OCI-M1 (cell line): ENCODE measurements at regions not wholly inside any gene's neighbourhood (a gene's known extent, or its start where the extent isn't known, plus 50 kb on each side); places are given as distances from the start of the nearest gene placed in this dataset.
"Not testable (repeated sequence)": the region's sequence is repeated elsewhere in the genome, so short reads cannot be mapped to it uniquely, and the experiment has no call there.

Experiments used
- DNase-seq: peaks from one replicate; lab custom pipeline; 2025; lab: John Stamatoyannopoulos, UW

DNA sequence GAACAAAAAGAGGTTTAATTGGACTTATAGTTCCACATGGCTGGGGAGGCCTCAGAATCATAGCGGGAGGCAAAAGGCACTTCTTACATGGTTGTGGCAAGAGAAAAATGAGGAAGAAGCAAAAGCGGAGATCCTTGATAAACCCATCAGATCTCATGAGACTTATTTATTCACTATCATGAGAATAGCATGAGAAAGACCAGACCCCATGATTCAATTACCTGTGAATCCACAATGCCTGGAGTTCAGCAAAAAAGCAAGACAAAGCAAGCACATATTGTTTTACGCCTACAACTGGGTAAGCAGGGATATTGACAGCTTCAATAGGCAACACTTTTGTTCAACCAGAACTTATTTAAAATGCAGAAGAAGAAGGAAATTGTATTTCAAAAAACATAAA lies 218.2 kb downstream of the RPL10L start:
- no peak for DNase-seq

DNA sequence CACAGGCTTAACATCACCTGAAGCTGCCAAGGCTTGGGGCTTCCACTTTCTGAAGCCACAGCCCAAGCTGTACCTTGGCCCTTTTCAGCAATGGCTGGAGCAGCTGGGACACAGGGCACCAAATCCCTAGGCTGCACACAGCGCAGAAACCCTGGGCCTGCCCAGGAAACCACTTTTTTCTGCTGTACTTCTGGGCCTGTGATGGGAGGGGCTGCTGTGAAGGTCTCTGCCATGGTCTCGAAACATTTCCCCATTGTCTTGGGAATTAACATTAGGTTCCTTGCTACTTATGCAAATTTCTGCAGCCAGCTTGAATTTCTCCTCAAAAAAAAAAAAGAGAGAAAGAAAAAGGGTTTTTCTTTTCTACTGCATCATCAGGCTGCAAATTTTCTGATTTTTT lies 219.1 kb downstream of the RPL10L start:
- no peak for DNase-seq

DNA sequence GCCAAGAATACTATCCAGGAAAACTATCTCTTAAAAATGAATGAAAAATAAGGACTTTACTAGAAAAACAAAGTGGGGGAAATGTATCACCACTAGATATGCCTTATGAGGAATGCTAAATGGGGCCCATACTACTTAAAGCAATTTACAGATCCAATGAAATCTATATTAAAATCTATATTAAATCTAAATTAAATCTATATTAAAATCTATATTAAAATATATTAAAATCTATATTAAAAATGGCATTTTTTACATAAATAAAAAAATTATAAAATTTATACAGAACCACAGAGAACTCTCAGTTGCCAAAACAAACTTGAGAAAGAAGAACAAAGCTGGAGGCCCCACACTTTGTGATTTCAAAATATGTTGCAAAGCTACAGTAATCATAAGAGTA lies 234.5 kb downstream of the RPL10L start:
- DNase-seq: no peak

DNA sequence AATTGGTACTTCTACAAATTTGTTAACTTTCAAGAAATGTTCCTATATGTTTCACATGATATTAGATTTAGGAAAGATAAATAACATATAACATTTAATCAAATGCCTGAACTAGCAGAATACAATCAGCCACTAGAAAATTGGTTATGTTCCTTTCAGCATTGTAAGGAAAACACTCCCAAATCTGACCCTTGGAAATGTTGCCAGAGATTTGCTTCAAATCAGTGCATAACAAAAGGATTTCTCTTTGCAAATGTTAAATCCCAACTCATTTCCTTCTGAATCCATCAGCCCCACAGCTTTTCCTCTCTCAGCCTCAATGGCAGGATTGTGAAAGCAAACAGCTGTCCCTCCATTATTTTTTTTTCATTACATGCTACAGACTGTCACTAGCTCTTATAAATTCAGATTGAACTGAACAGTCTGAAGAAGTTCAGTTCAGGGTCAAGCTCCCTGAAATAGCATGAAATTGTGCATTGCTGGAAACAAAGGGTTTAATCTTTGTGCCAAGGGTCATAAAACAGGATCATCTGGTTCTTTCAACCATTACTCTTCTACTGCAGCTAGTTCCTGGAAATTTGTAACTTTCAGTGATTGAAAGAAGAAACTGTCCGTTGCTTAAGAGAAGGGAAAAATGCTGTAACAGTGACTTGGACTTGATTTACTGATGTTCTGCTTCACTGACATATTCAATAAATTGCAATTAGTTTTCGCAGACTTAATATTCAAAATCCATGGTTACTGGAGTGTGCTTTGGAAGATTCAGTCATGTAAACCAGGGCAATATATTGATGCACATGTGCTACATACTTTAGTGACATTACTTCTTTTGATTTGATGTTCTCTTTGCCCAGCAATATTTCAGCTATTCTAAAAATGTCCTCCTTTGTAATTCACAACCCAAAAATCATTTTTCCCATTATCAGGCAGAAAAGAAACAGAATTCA lies 246.4 kb downstream of the RPL10L start:
- DNase-seq: no peak

DNA sequence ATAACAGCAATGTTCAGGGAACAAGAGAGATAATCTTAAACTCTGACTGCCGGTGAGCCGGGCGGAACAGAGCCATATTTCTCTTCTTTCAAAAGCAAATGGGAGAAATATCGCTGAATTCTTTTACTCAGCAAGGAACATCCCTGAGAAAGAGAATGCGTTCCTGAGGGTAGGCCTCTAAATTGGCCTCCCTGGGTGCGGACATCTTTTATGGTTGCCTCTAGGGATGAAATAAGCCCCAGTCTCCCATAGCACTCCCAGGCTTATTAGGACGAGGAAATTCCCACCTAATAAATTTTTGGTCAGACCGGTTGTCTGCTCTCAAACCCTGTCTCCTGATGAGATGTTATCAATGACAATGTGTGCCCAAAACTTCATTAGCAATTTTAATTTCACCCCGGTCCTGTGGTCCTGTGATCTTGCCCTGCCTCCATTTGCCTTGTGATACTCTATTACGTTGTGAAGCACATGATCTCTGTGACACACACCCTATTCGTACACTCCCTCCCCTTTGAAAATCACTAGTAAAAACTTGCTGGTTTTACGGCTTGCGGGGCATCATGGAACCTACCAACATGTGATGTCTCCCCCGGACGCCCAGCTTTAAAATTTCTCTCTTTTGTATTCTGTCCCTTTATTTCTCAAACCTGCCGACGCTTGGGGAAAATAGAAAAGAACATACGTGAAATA lies 249.4 kb downstream of the RPL10L start:
- not testable (repeated sequence) for DNase-seq

DNA sequence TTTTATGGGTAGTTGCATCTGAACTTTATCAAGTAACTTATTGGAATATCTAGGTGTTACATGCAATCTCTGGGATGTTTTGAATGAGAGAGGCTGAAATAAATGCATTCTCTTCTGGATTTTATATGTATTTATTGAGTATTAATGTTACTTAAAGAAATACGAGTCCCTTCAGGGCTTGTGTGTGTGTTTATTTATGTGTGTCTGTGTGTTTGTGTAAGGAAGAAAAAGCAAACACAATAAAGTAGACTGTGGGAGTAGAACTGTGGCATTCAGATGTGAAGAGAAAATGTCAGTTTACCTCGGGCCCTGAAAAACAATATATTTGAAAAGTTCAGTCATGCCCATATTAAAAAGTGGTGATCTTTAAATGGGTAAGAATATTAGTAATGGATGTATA lies 250.5 kb downstream of the RPL10L start:
- no peak for DNase-seq

DNA sequence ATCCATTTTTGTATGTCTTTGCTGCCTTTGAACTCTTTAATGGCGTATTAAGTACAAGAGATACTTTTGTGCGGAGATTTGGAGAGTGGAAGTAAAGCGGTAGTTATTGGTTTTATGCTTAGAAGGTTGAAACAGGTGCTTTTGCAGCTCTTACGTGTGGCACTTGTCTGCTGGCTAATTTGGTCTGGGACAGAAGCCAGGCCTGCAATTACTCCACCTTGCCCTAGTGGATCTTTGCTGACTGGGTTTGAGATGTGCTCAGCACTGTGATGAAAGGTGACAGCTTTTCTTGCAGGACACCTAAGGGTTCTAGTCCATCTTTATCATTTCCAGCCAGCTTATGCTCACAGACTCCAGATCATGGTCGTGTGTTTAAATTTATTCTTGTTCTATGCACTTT lies 252.5 kb downstream of the RPL10L start:
- no peak for DNase-seq

DNA sequence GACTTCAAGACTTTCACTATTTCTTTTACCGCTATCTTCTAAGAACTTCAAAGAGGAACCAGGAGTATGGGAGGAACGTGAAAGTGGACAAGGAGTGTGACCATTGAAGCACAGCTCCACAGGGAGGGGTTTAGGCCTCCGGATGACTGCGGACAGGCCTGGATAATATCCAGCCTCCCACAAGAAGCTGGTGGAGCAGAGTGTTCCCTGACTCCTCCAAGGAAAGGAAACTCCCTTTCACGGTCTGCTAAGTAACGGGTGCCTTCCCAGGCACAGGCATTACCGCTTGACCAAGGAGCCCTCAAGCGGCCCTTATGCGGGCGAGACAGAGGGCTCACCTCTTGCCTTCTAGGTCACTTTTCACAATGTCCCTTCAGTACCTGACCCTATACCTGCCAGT lies 267.0 kb downstream of the RPL10L start:
- DNase-seq: no peak

DNA sequence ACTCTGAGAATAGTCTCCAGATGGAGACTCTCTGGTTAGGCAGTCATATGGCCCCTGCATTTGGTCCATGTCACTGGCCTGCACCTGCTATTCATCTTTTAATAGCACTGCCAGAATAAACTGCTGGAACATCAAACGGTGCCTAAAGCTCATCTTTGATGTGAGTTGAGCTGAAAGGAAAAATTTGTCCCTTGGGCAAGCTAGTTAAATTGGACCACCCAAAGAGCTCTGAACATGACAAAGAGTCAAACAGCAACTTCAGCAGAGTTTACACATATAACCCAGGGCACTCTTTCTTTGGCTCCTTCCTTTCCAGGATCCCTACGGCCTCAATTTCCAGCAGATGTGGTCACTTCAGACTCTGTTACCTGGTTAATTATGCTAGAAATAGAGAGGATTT lies 269.9 kb downstream of the RPL10L start:
- no peak for DNase-seq

DNA sequence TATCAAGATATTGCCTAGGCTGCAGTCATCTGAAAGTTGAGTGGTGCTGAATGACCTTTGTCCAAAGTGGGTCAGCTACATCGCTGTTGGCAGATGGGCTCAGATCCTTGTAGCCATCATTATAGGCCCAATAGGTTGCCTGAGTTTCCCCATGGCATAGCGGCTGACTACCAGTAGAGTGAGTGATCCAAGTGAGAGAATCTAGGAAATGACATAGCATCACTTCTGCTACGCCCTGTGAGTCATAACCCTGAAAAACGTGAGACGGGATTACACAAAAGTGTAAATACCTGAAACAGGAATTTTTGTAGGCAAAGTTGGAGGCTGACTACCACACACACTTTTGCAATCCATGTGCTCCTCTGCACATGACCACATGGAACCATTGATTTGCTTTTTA lies 273.3 kb downstream of the RPL10L start:
- no peak for DNase-seq

DNA sequence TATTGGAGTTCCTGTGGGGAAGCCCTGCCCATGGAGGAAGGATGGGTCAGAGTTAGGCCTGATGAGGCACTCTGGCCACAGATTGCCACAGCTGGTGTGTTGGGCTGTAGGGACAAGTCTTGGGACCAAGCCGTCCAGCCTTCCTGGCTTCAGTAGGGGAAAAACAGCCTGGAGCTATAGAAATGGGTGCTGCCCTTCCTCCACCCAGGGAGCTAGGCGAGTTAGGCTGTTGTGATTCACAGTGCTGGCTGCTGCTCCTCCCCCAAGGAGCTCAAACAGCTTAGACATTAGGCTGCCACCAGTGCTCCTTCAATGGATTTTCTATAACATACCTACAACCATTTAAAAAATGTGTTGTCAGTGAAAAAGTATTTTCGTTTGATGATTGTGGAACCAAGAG lies 274.3 kb downstream of the RPL10L start:
- DNase-seq: no peak

DNA sequence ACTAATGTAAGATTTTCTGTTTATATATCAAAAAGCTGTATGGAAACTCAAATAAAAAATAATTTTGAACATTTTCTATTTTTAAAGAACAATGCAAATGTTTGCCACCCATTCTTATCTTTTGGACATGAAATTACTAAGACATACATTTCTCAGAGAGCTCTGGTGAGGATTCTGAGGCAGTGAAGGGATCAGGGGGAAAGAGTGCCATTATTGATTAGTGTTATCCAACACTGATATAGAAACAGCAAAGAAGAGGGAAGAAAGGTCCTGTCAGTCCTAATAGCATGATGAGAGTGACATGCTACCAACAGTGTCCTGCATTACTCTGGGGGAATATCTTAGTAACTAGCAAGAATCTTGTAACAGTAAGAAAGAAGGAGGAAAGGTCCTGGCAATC lies 282.2 kb downstream of the RPL10L start:
- DNase-seq: no peak

DNA sequence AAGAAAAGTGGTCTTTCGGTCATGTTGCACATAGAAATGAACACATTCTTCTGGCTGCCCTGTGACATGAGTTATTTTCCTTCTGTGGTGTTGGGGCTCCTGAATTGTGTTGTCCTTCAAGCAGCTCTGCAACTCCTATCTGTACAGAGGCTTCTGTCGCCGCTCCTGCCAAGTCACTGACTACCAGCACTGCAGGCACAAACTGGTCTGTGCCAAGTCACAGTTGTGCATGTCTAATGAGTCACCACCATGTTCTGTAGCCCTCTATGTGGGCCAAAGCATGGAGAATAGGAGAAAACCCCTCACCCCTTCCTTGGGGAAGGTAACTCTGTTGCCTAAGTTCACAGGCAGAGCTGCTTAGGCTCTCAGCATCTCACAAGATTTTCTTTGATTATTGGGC lies 283.3 kb downstream of the RPL10L start:
- DNase-seq: no peak

DNA sequence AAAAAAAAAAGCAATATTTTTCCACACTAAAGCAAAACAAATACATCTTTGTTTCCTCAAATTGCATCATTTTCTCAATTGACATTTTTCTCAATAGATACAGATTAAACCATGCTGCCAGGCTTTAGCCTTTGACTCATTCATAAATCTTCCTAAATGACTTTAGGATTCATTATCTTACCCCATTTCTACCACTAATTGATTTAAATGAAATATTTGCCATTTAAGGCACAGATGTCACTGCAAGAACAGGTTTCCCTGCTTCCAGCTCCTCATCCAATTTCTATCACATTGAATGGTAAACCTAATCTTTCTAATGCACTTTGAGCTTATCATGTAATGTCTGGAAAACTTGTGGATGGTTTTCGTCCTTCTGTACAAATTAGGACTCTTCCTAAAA lies 298.7 kb downstream of the RPL10L start:
- peak; percentile 71 for DNase-seq

DNA sequence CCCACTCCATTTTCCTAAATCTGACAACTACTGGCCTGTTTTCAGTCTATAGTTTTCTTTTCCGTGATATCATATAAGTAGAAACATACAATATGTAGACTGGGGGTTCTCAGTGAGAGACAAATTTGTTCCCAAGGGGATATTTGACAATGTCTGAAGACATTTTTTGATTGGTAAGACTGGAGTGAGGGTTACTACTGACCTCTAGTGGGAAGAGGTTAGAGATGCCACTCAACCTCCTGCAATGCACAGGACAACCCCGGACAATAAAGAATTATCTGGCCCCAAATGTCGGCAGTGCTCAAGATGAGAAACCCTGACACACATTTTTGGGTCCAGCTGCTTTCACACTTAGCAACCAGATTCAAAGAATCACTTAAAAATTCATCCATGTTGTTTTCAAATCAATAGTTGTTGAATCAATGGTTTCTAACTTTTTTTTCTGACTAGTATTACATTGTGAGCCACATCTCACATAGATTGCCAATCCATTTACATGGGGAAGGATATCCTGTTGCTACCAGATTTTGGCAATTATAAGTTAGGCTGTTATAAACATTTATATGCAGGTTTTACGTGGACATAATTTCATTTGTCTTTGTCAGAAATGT lies 307.1 kb downstream of the RPL10L start:
- DNase-seq: peak; percentile 73

DNA sequence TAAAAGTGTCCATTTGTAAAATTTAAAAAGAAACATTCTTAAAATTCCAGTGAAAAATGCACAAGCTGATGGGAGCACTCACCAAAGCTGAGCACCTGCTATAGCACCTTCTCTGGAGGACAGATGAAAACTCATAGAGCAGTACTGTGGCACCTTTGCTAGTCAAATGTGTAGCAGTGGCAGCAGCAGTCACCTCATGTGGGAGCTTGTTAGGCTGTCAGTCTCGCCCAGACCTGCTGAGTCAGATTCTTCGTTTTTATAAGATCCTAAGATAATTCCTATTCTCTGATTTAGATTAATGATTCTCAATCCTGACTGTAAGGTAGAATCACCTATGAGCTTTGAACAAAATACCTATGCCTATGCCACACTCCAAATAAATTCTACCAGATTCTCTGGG lies 325.8 kb downstream of the RPL10L start:
- DNase-seq: no peak

DNA sequence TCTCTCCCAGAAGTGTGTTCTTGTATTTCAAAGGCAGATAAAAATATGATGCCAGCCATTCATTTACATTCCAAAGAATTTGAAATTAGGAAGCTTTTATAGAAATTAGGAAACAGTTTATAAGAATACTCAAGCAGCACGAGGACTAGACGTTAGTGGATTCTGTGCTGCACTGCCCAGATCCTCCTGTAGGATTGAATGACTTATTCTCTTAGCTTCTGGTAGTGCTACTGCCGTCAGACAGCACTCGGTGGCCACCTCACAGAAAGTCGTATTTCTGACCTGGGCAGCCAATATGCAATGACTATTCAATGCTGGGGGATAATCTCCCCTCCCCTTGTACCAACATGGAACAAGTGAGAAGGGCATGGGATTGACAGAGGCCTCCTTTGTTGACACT lies 326.4 kb downstream of the RPL10L start:
- DNase-seq: no peak

DNA sequence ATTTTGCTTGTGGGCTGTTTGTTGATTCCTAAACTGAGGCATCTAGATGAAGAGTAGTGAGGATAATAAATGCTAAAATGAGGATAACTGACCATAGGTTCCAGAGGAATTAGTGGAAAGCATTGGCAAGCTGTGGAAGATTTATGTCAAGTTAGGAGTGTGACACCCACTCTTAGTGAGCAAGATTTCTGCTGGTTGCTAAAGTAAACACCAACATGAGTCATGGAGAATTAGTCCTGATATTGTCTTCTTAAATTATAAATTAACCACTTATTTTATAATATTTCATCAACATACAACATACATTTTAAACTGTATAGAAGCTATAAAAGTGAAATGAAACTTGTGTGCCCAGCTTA lies 328.2 kb downstream of the RPL10L start:
- DNase-seq: no peak

DNA sequence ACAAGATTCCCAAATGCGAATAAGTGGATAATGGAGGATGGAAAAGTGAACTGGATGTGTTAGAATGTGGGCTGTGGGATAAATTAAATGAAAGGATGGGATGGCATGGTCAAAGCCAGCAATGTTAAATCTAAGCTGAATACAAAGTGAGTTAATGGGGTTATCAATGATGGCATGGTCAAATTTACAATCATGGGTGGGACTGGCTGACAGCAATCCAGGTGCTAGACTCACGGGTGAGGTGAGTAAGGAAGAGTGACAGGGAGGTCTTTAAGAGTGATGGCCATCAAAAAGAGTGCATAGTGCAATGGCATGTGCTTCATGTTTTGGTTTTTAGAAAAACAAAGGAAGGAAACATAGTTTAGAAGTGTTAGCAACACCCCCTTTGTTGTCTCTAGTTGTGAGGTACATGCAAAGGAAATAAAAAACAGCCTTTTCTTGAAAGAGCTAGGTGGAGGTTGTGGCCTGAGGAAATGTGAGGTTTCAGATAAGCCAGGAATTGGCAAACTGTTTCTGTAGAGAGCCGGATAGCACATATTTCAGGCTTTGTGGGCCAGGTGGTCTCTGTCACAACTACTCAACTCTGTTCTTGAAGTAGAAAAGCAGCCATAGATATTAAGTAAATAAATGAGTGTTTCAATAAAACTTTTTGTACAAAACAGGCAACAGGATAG lies 328.7 kb downstream of the RPL10L start:
- DNase-seq: peak; percentile 4

DNA sequence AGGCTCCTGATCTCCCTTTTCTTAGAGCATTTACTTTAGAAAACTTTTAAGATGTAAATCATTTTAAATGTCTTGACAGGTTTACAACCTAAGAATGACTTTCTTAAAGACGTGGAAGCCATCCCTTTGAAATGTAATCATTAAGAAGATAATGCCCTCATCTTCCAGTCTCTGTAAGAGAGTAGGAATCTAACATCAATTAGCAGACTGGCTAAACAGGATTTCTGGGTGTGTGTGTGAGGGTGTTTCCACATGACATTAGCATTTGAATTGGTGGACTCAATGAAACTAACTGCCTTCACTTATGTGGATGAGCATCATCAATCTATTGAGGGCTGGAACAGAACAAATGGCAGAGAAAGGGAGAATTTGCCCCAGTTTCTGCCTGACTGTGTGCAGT lies 329.5 kb downstream of the RPL10L start:
- DNase-seq: no peak

DNA sequence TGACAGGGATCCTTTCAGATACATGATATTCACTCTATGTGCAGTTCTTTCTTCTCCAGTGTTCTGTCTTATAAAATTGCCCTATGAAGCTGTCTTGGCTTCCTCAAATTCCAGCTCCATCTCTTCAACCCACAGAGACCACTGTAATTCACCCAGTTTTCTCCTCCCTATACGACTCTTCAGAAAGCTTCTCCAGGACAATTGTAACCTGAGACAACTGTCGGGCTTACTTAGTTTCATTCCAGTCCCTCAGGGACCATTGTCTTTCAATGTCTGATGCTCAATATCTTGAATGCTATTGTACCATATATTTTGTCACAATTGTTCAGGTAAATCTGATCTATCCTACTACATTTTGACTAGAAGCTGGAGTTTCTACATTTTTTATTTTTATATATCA lies 345.3 kb downstream of the RPL10L start:
- no peak for DNase-seq

DNA sequence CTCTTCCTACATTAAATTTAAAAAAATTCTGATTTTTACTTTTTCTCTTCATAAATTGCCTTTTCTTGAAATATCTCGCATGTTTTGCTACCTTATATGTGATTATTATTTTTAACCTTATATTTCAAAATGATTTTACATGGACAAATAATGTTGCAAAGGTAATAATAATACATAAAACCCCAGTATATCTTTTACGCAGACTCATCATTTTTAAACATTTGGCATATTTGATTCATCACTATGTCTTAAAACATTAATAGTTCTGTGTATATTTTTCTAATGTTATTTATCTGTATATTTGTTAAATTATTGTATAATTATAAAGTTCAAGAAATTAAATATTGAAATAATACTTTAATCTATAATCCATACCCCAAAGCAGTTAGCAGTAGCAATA lies 350.8 kb downstream of the RPL10L start:
- DNase-seq: no peak

DNA sequence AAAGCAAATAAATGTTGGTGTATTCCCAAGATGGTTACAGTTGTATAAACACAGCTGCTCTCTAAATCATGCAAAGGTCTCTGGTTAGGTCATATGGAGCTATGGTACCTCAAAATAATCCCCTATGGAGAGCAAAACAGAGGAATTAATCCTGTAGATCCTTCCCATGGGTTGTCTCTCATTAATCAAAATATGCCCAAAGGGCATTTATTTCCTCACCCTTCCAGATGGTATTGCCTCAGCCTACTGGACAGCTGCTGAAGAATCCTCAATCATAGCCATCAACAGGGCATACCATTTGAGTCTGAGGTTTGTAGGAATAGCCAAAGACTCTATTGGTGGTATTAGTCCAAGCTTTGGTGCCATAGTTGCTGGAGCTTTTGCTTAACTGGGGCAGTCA lies 360.9 kb downstream of the RPL10L start:
- DNase-seq: no peak
